Neural cell (in vitro differentiated cells): ENCODE measurements at regions not wholly inside any gene's neighbourhood (a gene's known extent, or its start where the extent isn't known, plus 50 kb on each side); places are given as distances from the start of the nearest gene placed in this dataset.

Experiments
- H2AFZ ChIP-seq: fragments of 200-600, 300-800 bp; sonication (generic), shearing (Covaris generic); 2 replicates; pipeline ENCODE4 v1.6.0; 2014; ENCODE audit warnings: low read depth, mild to moderate bottlenecking, antibody characterized with exemption, low read length, moderate library complexity
- H3F3A ChIP-seq: fragments of 200-600 bp; shearing (Covaris generic); 2 replicates; pipeline ENCODE4 v1.6.1; 2016; ENCODE audit warnings: mild to moderate bottlenecking, moderate library complexity, mixed read lengths, antibody characterized with exemption, low read length; ENCODE audit not compliant: insufficient read depth, poor library complexity, severe bottlenecking
- H3K27ac ChIP-seq: fragments of 200-600, 300-800 bp; sonication (generic), shearing (Covaris generic); 2 replicates; pipeline ENCODE4 v1.5.1; 2014; ENCODE audit warnings: mild to moderate bottlenecking, low read length, moderate library complexity
- H3K27me3 ChIP-seq: fragments of 300-800, 200-600 bp; sonication (generic), shearing (Covaris generic); 2 replicates; pipeline ENCODE4 v1.6.0; 2014; ENCODE audit warnings: mild to moderate bottlenecking, low read depth, low read length, moderate library complexity; ENCODE audit not compliant: insufficient read depth
- H3K36me3 ChIP-seq: fragments of 300-800, 200-600 bp; sonication (generic), shearing (Covaris generic); 2 replicates; pipeline ENCODE4 v1.5.1; 2014; ENCODE audit warnings: mild to moderate bottlenecking, antibody characterized with exemption, low read length, moderate library complexity; ENCODE audit not compliant: insufficient read depth
- H3K4me2 ChIP-seq: fragments of 300-800, 200-600 bp; sonication (generic), shearing (Covaris generic); 2 replicates; pipeline ENCODE4 v1.6.0; 2014; ENCODE audit warnings: mild to moderate bottlenecking, low read length
- H3K4me3 ChIP-seq: fragments of 300-800, 200-600 bp; sonication (generic), shearing (Covaris generic); 2 replicates; pipeline ENCODE4 v1.5.1; 2014; ENCODE audit warnings: mild to moderate bottlenecking, low read length, moderate library complexity
- H3K79me2 ChIP-seq: fragments of 200-600 bp; shearing (Covaris generic); replicated peaks from 2 replicates; pipeline ENCODE4 v1.6.0; 2014; ENCODE audit warnings: mild to moderate bottlenecking, low read length, moderate library complexity; ENCODE audit not compliant: insufficient read depth
- H3K9ac ChIP-seq: fragments of 300-800, 200-600 bp; sonication (generic), shearing (Covaris generic); 2 replicates; pipeline ENCODE4 v1.6.1; 2016; ENCODE audit warnings: mild to moderate bottlenecking, low read length, mixed read lengths
- H3K9me2 ChIP-seq: fragments of 200-600 bp; shearing (Covaris generic); 2 replicates; pipeline ENCODE4 v1.6.1; 2016; ENCODE audit warnings: mild to moderate bottlenecking, low read length, mixed read lengths; ENCODE audit not compliant: insufficient read depth
- H3K9me3 ChIP-seq: fragments of 200-600, 300-800 bp; sonication (generic), shearing (Covaris generic); 2 replicates; pipeline ENCODE4 v1.6.1; 2016; ENCODE audit warnings: mild to moderate bottlenecking, mixed run types, low read length, moderate library complexity, mixed read lengths
- H4K20me1 ChIP-seq: fragments of 200-600 bp; shearing (Covaris generic); 2 replicates; pipeline ENCODE4 v1.6.1; 2016; ENCODE audit warnings: mild to moderate bottlenecking, mixed run types; ENCODE audit not compliant: insufficient read depth
- CTCF ChIP-seq: fragments of 450-650 bp; IDR thresholded peaks from 2 replicates; pipeline ENCODE4 v1.5.1; 2014; ENCODE audit warnings: antibody characterized with exemption, mild to moderate bottlenecking, moderate library complexity; ENCODE audit not compliant: poor library complexity, severe bottlenecking
- EP300 ChIP-seq: fragments of 450-650 bp; conservative IDR thresholded peaks from 2 replicates; pipeline ENCODE4 v1.6.1; 2014; ENCODE audit warnings: antibody characterized with exemption, mild to moderate bottlenecking, moderate library complexity; ENCODE audit not compliant: poor library complexity, severe bottlenecking
- EZH2 ChIP-seq: fragments of 200-600, 300-800 bp; shearing (Covaris generic), sonication (generic); IDR thresholded peaks from 2 replicates; pipeline ENCODE4 v1.6.1; 2014; ENCODE audit warnings: antibody characterized with exemption, low read length, borderline replicate concordance, mild to moderate bottlenecking; ENCODE audit not compliant: insufficient read depth, poor library complexity, severe bottlenecking
- MXI1 ChIP-seq: fragments of 450-650 bp; conservative IDR thresholded peaks from 2 replicates; pipeline ENCODE4 v1.6.1; 2014; ENCODE audit warnings: antibody characterized with exemption, mild to moderate bottlenecking; ENCODE audit not compliant: poor library complexity, severe bottlenecking
- POLR2AphosphoS5 ChIP-seq: IDR thresholded peaks from 2 replicates; pipeline ENCODE4 v1.6.1; 2012
- RAD21 ChIP-seq: fragments of 450-650 bp; conservative IDR thresholded peaks from 2 replicates; pipeline ENCODE4 v1.6.1; 2014; ENCODE audit warnings: antibody characterized with exemption, mild to moderate bottlenecking, moderate library complexity
- REST ChIP-seq: IDR thresholded peaks from 2 replicates; pipeline ENCODE4 v1.6.1; 2012; ENCODE audit warnings: borderline replicate concordance
- SMC3 ChIP-seq: fragments of 450-650 bp; conservative IDR thresholded peaks from 2 replicates; pipeline ENCODE4 v1.6.1; 2014; ENCODE audit warnings: antibody characterized with exemption, mild to moderate bottlenecking, moderate library complexity; ENCODE audit not compliant: poor library complexity
- TAF1 ChIP-seq: IDR thresholded peaks from 2 replicates; pipeline ENCODE4 v1.6.1; 2012; ENCODE audit warnings: low read depth

GRCh38 chr5:13591621-13592020 lies 352.9 kb downstream of the DNAH5 start:
- H3K9me2 ChIP-seq: no peaks in the 10 kb centered on the region
- no peak overlapping the region for H2AFZ ChIP-seq
- H3K9ac ChIP-seq: no peak overlapping the region
- no peak overlapping the region for H3K4me2 ChIP-seq
- H3K79me2 ChIP-seq: no peaks in the 10 kb centered on the region
- TF ChIP-seq EP300 (no peak), CTCF (no peak), EZH2 (no peak), TAF1 (no peak), POLR2AphosphoS5 (no peak), MXI1 (no peak), REST (no peak), SMC3 (no peak), RAD21 (no peak)
- H3F3A ChIP-seq: no peaks in the 10 kb centered on the region
- H3K27ac ChIP-seq: no peak overlapping the region
- H3K36me3 ChIP-seq: no peaks in the 10 kb centered on the region
- no peaks in the 10 kb centered on the region for H3K27me3 ChIP-seq
- H3K4me3 ChIP-seq: no peak overlapping the region
- no peaks in the 10 kb centered on the region for H3K9me3 ChIP-seq
- H4K20me1 ChIP-seq: no peaks in the 10 kb centered on the region

- Histone ChIP-seq H3K4me2 (no peak overlapping the region), H4K20me1 (no peaks in the 10 kb centered on the region), H3K27ac (no peak overlapping the region), H3K36me3 (no peaks in the 10 kb centered on the region), H3K9me2 (no peaks in the 10 kb centered on the region), H3K9ac (no peak overlapping the region), H3K4me3 (no peak overlapping the region), H3K9me3 (no peaks in the 10 kb centered on the region), H2AFZ (no peak overlapping the region), H3F3A (no peaks in the 10 kb centered on the region), H3K27me3 (no peaks in the 10 kb centered on the region), H3K79me2 (no peaks in the 10 kb centered on the region)
- no peak for TF ChIP-seq REST
- TF ChIP-seq CTCF: no peak
- TF ChIP-seq RAD21: no peak
- no peak for TF ChIP-seq EP300
These were observed 359.2 kb downstream of the DNAH5 start for GRCh38 chr5:13585324-13585723.
